ENCODE measurements at regions not wholly inside any gene's neighbourhood (a gene's known extent, or its start where the extent isn't known, plus 50 kb on each side); places are given as distances from the start of the nearest gene placed in this dataset.
"Not testable (repeated sequence)": the region's sequence is repeated elsewhere in the genome, so short reads cannot be mapped to it uniquely, and the experiment has no call there.

GRCh38 chr15:19973718-19974117 lies 567.9 kb downstream of the GOLGA6L6 start:
- H3K4me1 ChIP-seq, result no peaks in the 10 kb centered on the region
- H3K36me3 ChIP-seq, result no peaks in the 10 kb centered on the region
- H3K4me3 ChIP-seq, result no peak overlapping the region
- no peak for DNase-seq
- H3K27me3 ChIP-seq, result no peaks in the 10 kb centered on the region
- no peak for TF ChIP-seq CTCF (IDR thresholded peaks at IDR 0.05)
- no peaks in the 10 kb centered on the region for H3K9me3 ChIP-seq
- H3K27ac ChIP-seq, result no peak overlapping the region
- intact Hi-C loops (cut with DNase I; ENCODE audit: low total_unique reads), result no loop called here

- H3K36me3 ChIP-seq; H3K27me3 ChIP-seq; H3K4me1 ChIP-seq; H3K9me3 ChIP-seq; H3K27ac ChIP-seq; intact Hi-C loops (cut with DNase I; ENCODE audit: low total_unique reads); DNase-seq; H3K4me3 ChIP-seq: not testable (repeated sequence)
Observed at GRCh38 chr15:19972582-19972981, 569.0 kb downstream of the GOLGA6L6 start.

- H3K27me3 ChIP-seq, result not testable (repeated sequence)
Observed at GRCh38 chr15:19965574-19965973, 576.0 kb downstream of the GOLGA6L6 start.

GRCh38 chr15:19964480-19964879 lies 577.1 kb downstream of the GOLGA6L6 start:
- intact Hi-C loops (cut with DNase I; ENCODE audit: low total_unique reads), result not testable (repeated sequence)

More at GRCh38 chr15:19965574-19965973, 576.0 kb downstream of the GOLGA6L6 start:
- DNase-seq; H3K9me3 ChIP-seq; H3K4me1 ChIP-seq; H3K4me3 ChIP-seq; H3K36me3 ChIP-seq; H3K27ac ChIP-seq; intact Hi-C loops (cut with DNase I; ENCODE audit: low total_unique reads): not testable (repeated sequence)

GRCh38 chr15:19956124-19956796 lies 585.3 kb downstream of the GOLGA6L6 start:
- H3K27ac ChIP-seq, result no peak overlapping the region
- intact Hi-C loops (cut with DNase I; ENCODE audit: low total_unique reads), result no loop called here
- DNase-seq, result no peak
- TF ChIP-seq CTCF (IDR thresholded peaks at IDR 0.05), result no peak
- no peaks in the 10 kb centered on the region for H3K27me3 ChIP-seq
- no peaks in the 10 kb centered on the region for H3K9me3 ChIP-seq
- H3K4me1 ChIP-seq, result no peaks in the 10 kb centered on the region
- H3K4me3 ChIP-seq, result no peak overlapping the region
- H3K36me3 ChIP-seq, result no peaks in the 10 kb centered on the region

More at GRCh38 chr15:19964480-19964879, 577.1 kb downstream of the GOLGA6L6 start:
- not testable (repeated sequence) for H3K36me3 ChIP-seq, H3K4me1 ChIP-seq, H3K4me3 ChIP-seq, H3K9me3 ChIP-seq, H3K27me3 ChIP-seq, DNase-seq, H3K27ac ChIP-seq

GRCh38 chr15:19944261-19944888 lies 597.2 kb downstream of the GOLGA6L6 start:
- peaks cover 0 to 7% (median 0%) of the 10 kb centered on the region in 3 donors for H3K9me3 ChIP-seq
- no peaks in the 10 kb centered on the region for H3K4me1 ChIP-seq
- no peak overlapping the region for H3K27ac ChIP-seq
- no peak overlapping the region for H3K4me3 ChIP-seq
- H3K36me3 ChIP-seq, result no peaks in the 10 kb centered on the region
- TF ChIP-seq CTCF (IDR thresholded peaks at IDR 0.05), result no peak
- DNase-seq, result no peak
- intact Hi-C loops (cut with DNase I; ENCODE audit: low total_unique reads), result no loop called here
- peaks cover 0 to 16% of the 10 kb centered on the region in 2 donors for H3K27me3 ChIP-seq

GRCh38 chr15:19943515-19943914 lies 598.1 kb downstream of the GOLGA6L6 start:
- Histone ChIP-seq H3K4me3 (no peak overlapping the region), H3K27me3 (peaks cover 0 to 16% of the 10 kb centered on the region in 2 donors), H3K27ac (no peak overlapping the region), H3K9me3 (peaks cover 0 to 7% (median 0%) of the 10 kb centered on the region in 3 donors), H3K36me3 (no peaks in the 10 kb centered on the region), H3K4me1 (no peaks in the 10 kb centered on the region)
- intact Hi-C loops (cut with DNase I; ENCODE audit: low total_unique reads), result no loop called here
- no peak for TF ChIP-seq CTCF (IDR thresholded peaks at IDR 0.05)
- no peak for DNase-seq

- DNase-seq; intact Hi-C loops (cut with DNase I; ENCODE audit: low total_unique reads); H3K27me3 ChIP-seq; H3K4me3 ChIP-seq; H3K27ac ChIP-seq; H3K9me3 ChIP-seq; H3K36me3 ChIP-seq; H3K4me1 ChIP-seq: not testable (repeated sequence)
Observed at GRCh38 chr15:19903281-19903680, 638.3 kb downstream of the GOLGA6L6 start.

GRCh38 chr15:19902388-19902787 lies 639.2 kb downstream of the GOLGA6L6 start:
- H3K27me3 ChIP-seq; H3K4me1 ChIP-seq; DNase-seq; intact Hi-C loops (cut with DNase I; ENCODE audit: low total_unique reads); H3K4me3 ChIP-seq; H3K9me3 ChIP-seq; H3K36me3 ChIP-seq; H3K27ac ChIP-seq: not testable (repeated sequence)

GRCh38 chr15:19901414-19901813 lies 640.2 kb downstream of the GOLGA6L6 start:
- H3K36me3 ChIP-seq; DNase-seq; H3K9me3 ChIP-seq; H3K27ac ChIP-seq; intact Hi-C loops (cut with DNase I; ENCODE audit: low total_unique reads); H3K4me3 ChIP-seq; H3K4me1 ChIP-seq; H3K27me3 ChIP-seq: not testable (repeated sequence)

Measured in tibial artery (tissue), 4 donors.